Stimulated activated CD4-positive, alpha-beta T cell treated with anti-CD3 and anti-CD28 coated beads, Interleukin-4, amount 100 ng/mL, for 24 hours (primary cell): ENCODE measurements at regions not wholly inside any gene's neighbourhood (a gene's known extent, or its start where the extent isn't known, plus 50 kb on each side); places are given as distances from the start of the nearest gene placed in this dataset.

Source experiments
- DNase-seq: peaks from one replicate; pipeline ENCODE4 v3.0.0-alpha.2; 2020

DNA sequence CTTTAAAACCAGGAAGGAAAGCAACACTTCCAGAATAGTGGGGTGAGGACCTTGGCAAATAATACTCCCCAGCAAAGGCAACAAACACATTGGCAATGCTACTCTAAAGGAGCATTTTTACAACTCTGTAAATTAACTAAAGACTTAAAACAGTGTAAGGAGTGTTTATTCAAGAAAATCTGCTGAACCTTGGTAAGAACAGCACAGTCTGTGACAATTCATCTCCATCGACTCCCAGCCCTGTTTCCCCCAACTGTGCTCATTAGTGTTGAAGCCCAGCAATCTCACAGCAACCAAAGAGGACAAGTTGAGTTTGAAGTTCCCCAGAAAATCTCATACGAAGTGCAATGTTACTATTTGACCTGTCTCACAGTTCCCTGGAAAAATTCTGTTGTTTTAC lies 884.9 kb downstream of the C6orf118 start:
- no peak for DNase-seq

DNA sequence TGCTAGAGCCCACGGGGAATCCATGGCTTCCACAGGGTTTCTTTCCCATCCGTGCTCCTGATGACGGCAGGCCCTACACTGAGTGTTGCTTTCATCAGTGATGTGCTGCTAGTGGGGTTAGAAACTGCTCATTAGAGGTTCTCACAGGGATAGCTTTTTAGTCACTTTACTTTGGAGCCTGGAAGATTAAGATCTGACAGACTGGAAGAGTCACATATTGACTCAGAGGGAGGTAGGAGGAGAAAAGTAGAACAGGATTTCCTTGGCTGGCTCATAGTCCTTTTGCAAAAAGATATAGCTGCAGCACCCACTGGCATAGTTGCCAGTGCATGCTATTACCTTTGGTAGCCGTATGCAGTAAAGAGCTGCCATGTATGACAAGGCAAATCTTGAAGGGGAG lies 890.3 kb downstream of the C6orf118 start:
- DNase-seq, result no peak

GRCh38 chr6:164418262-164418588 lies 891.2 kb downstream of the C6orf118 start:
- no peak for DNase-seq

DNA sequence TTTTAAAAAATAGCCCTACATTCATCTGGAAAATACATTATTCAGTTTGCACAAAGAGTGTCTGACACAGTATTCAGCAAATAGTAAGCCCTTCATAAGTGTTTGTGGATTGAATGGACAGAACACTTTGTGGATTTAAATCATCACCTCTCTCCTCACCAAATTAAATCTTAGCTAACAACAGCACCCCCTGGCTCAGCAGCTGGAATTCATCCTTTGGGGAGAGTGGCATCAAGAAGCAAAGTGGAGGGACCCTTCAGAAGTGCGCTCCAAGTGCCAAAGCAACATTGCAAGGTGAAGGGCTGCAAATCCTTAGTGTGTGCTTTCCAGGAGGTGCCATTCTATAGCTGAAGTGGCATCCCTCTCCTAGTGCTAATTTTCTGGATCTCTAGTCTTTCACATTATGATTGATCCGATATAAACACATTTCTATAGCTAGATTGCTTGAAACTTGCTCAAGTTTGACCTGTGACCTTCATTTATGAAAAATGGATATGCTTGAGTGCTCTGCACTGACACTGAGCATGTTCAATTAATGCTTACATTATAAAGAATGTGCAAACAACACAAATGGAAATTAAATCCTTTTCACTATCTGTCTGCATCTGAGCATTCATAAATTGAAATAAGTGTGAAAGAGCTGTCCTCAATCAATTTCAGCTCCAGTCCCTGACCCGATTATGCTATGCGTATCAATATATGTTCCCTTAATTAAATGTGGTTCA lies 891.7 kb downstream of the C6orf118 start:
- DNase-seq, result no peak

DNA sequence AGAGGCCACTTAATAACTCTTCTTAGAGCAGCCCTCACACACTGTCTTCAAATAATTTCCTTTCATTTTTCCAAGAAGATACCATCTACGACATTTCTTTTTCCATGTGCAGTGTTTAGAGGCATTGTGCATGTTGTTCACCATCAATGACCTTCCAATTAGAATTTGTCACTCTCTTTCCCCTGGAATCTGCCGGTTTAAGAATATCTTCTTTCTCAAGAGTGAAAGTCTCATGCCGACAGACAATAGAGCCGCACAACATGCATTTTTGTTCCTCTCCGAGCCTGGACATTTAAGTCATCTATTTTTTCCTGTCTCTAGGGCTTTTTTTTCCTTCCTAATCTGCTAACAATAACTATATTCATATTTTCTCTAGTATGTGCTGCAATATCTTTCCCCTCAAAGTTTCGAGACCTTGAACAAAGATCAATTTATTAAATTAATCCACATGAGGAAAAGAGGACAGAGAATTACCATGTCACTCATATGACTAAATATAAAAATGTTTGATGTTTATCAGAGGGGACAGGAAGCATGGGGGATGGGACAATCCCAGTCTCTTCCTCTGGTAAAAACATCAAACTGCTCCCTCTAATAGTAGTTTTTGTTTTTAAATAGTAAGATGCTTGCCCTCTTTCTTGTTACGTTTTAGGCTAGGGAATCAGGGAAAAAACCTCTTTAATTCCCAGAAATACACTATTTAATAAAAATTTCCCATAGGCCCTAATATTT lies 893.4 kb downstream of the C6orf118 start:
- DNase-seq, result no peak

DNA sequence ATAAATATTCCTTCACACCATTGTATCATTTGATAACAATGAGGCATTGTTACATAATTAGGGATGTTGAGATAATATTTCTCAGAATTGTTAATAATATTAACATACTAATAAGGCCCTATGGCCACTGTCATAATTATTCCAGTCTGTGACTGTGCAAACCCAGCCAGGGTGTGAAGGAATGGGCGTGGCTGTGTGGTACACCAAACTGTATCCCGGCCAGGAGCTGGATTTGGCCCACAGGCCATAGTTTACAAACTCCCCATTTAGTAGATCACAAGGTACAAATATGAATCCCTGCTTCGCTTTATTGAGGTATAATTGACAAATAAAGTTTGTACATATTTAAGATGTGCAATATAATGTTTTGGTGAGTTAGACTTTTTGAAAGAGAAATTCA lies 894.7 kb downstream of the C6orf118 start:
- DNase-seq, result no peak

- no peak for DNase-seq
Measured at GRCh38 chr6:164412566-164412965, 896.8 kb downstream of the C6orf118 start.

DNA sequence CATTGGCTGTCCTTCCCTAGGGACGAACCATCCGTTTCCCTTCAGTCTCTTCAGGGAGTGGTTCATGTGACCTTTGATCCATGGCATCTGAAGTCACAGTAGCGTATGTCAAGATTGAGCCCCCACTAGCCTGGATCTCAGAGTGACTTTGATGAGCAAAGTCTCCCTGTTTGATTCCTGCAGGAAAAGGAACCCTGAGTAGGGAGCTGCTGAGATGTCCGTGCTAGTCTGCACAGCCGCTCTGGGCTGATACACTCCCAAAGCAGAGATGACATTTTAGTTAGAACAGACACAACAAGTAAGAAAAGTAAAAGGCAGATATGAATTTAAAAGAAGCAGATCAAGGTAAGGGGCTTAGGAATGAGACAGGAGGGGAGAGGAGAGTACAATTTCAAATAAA lies 899.4 kb downstream of the C6orf118 start:
- no peak for DNase-seq

DNA sequence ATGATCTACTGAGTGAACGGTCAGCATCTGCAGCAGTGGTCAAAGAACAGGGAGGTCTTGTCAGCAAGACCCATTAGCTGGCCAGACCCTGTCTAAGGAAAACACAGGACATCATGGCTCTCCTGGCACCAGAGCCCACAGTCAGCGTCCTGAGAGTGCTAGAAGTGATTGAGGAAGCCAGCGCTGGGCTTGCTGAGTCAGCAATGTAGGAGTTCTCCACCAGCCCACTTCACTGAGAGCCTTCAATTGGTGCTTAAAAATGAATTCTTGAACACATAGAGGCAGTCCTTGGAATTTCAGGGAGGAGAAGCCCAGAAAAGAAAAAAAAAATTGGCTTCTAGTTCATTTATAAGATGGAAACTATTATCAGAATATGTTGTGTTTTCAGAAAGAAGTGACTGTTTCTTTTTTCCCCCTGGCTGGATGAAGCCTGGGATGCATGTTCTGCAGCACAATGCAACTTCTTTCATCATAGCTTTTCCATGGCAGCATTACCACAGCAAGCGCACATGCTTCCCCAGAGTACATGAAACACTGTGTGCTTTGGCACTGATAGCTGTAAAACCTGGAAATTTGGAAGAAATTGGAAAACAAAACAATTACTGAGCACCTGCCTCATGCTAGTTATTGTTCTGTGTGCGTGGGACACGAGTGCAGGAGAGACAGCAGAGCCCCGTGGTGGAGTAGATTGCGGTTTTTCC lies 899.9 kb downstream of the C6orf118 start:
- no peak for DNase-seq

DNA sequence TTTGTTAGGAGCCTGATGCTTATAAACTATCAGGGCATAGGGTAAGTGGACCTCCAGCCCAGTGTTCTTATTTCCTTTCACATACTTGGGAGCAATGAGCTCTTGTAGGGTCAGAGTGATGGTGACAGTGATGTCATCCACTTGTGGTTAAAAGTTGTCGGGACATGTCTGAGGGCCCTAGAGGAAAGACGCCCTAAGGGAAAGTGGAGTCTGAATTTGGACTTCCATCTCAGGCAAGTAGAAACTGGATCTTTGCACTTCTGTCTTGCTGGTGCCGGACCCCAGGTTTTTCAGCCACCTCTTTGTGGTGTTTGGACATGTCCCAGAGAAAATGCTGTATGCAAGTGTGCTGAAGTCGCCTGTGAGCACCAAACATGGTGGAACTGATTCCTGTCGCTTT lies 900.5 kb downstream of the C6orf118 start:
- no peak for DNase-seq

- DNase-seq, result no peak
Measured at GRCh38 chr6:164404812-164405488, 904.5 kb downstream of the C6orf118 start.

DNA sequence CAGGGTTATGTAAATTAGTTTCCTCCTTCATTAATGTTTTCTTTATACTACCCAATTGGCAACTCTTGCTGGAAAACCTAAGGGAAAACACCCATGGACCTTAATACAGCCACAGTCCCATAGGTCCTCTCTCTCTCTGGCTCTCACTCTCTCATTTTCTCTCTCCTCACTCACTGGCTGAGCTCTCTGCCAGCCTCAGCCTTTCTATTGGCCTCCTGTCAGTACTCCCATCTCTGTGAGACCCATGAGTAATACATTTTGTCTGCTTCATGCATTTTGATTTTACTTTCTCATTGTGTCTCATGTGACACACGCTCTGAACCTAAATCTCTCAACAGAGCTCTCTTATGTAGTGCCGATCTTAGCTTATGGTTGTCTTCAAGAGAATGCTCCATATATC lies 907.5 kb downstream of the C6orf118 start:
- DNase-seq, result no peak

- no peak for DNase-seq
Measured at GRCh38 chr6:164398647-164399046, 910.8 kb downstream of the C6orf118 start.

- no peak for DNase-seq
Measured at GRCh38 chr6:164396071-164397047, 913.0 kb downstream of the C6orf118 start.

DNA sequence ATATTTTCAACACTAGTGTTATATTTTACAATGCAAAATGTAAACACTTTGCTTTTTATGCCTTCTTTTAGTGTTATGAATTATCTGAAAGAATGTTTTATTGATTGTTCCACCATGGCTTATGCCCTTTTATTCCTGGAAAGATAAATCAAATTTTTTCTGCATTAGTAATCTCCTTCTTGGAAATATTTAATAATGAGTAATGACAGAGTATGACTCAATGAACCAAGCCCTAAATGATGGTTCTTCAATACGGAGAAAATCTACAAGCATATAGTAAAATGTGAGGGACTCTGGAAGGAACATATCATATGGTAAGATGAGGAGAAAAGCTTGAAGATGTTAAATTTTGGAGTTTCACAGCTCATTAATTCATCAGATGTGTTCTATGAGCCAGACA lies 929.6 kb downstream of the C6orf118 start:
- no peak for DNase-seq

GRCh38 chr6:164378330-164378729 lies 931.1 kb downstream of the C6orf118 start:
- DNase-seq, result no peak

- DNase-seq, result no peak
Measured at GRCh38 chr6:164377348-164377918, 932.0 kb downstream of the C6orf118 start.

DNA sequence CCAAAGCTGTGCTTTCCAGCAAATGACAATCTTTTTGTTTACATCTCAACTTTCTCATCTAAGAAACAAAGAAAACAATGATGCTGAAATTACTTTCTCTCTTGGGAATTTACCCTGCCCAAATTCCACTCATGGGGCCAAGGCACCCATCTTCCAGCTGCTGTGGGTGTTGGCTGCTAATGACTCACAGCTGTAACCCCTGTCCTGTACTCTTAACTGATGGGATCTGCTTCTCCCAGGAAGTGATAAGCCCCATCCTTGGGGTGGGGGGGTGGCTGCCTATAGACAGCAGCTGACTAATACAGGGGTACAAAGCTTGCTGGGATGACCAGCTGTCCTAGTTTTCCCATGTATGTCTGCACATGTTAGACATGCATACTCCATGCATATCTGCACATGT lies 938.6 kb downstream of the C6orf118 start:
- no peak for DNase-seq

DNA sequence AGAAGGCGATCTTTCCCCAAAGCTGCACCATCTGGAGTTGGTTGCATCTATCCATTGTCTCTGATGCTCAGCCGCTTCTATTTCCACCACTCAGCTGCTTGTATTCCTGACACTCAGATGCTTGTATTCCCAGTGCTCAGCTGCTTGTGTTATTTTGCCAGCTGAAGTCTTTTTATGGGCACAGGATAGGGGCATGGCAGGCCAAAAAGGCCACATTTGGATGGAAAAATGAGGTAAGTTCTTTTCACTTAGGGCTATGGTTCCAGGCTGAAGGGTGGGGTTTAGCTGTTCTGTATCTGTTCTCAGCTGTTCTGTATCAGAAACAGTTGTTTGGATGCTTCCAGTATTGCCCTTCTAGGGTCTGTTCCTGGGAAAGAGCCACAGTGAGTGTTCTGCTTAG lies 944.9 kb downstream of the QKI start:
- no peak for DNase-seq

GRCh38 chr6:164359036-164359435 lies 944.5 kb downstream of the QKI start:
- DNase-seq, result no peak

DNA sequence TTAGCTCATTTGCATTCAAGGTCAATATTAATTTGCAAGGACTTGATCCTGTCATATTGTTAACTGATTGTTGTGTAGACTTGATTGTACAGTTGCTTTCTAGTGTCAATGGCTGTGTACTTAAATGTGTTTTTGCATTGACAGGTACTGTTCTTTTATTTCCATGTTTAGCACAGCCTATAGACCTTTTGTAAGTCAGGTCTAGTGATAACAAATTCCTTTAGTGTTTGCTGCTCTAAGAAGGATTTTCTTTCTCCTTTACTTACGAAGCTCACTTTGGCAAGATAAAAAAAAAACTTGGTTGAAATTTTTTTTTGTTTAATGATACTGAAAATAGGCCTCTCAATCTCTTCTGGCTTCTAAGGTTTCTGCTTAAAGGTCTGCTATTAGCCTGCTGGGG lies 942.3 kb downstream of the QKI start:
- no peak for DNase-seq

DNA sequence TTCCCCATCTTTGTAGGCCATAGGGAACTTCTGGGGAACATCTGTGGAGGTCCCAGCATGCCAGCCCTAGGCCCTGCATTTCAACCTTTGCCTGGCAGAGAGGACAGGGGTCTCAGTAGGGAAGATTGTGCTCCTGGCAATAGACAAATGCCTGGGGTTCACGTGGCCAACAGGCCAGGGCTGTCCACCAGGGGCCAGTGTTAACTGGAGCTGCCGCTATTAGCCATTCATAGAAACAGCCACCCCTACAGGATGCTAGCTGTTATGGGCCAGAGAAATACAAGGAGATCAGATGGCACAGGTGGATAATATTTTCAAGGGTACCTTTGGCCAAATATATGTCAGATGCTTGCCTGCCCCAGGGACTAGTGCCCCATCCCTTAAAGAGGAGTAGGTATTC lies 932.9 kb downstream of the QKI start:
- no peak for DNase-seq
